K562 (cell line): ENCODE measurements at regions not wholly inside any gene's neighbourhood (a gene's known extent, or its start where the extent isn't known, plus 50 kb on each side); places are given as distances from the start of the nearest gene placed in this dataset.

Experiments
- ATAC-seq: fragments of 200-7000 bp; cut with Tn5 transposase; 3 replicates; pipeline ENCODE4 v1.9.1; 2020; ENCODE audit warnings: moderate library complexity
- BruUV-seq: library from RNA; stranded (reverse); fragments of 400-500 nt; replicated peaks from 2 replicates; lab custom pipeline; 2021; lab: Mats Ljungman, UMichigan
- CTCF ChIA-PET: fragments of 300-600 bp; formaldehyde crosslinking; extraction: SDS; loops from one replicate; lab custom pipeline; 2021; ENCODE audit warnings: low intra/inter-chr PET ratio; lab: Yijun Ruan, JAX
- POLR2A ChIA-PET: fragments of 300-600, 350-650 bp; sonication (Branson Sonifier 250); formaldehyde crosslinking; extraction: SDS; loops from one replicate; lab custom pipeline; 2021; ENCODE audit warnings: antibody characterized with exemption, inconsistent platforms; lab: Yijun Ruan, JAX
- DNase-seq, 4 experiments: peaks; one replicate each; pipeline versions ENCODE4 v3.0.0 to v3.0.0-alpha.2; 2011 to 2018; ENCODE audit warnings: low spot score in 3 of 4, mixed read lengths in 3 of 4; ENCODE audit errors: extremely low read depth in 1 of 4
- FAIRE-seq: peaks from 2 replicates; lab custom pipeline; 2011; peaks lifted over from hg19 to GRCh38; lab: Jason Lieb, UNC
- H2AFZ ChIP-seq: 2 replicates; pipeline ENCODE4 v1.6.0; 2011; ENCODE audit warnings: low read depth, low read length, control low read depth, inconsistent platforms
- H3K27ac ChIP-seq: fragments of 200-600 bp; 3 replicates; pipeline ENCODE4 v1.8.0; 2011; ENCODE audit warnings: low read depth, mild to moderate bottlenecking, control low read depth, inconsistent platforms, low read length, moderate library complexity, mixed read lengths; ENCODE audit errors: extremely low read depth
- H3K27me3 ChIP-seq, 2 experiments: fragments of 300-600 bp in 1 of 2; 2 replicates in 1 of 2; 3 replicates in 1 of 2; pipeline versions ENCODE4 v1.6.0 to v1.8.0; 2011; ENCODE audit warnings: inconsistent platforms in 2 of 2, low read length in 2 of 2, mild to moderate bottlenecking in 1 of 2, mixed read lengths in 1 of 2, moderate library complexity in 1 of 2; ENCODE audit not compliant: control insufficient read depth in 2 of 2, insufficient read depth in 2 of 2
- H3K36me3 ChIP-seq: fragments of 300-600 bp; 3 replicates; pipeline ENCODE4 v1.8.0; 2011; ENCODE audit warnings: mild to moderate bottlenecking, low read length, inconsistent platforms; ENCODE audit not compliant: control insufficient read depth, insufficient read depth
- H3K4me1 ChIP-seq, 2 experiments: fragments of 200-600 bp in 1 of 2; replicated peaks in 1 of 2; 2 replicates in 1 of 2; 3 replicates in 1 of 2; pipeline versions ENCODE4 v1.5.1 to v1.8.0; 2011; ENCODE audit warnings: inconsistent platforms in 2 of 2, low read length in 2 of 2, mild to moderate bottlenecking in 1 of 2, mixed read lengths in 1 of 2, moderate library complexity in 1 of 2; ENCODE audit not compliant: control insufficient read depth in 2 of 2, insufficient read depth in 2 of 2
- H3K4me2 ChIP-seq: 2 replicates; pipeline ENCODE4 v1.6.1; 2011; ENCODE audit warnings: low read length, control low read depth, inconsistent platforms, mixed read lengths; ENCODE audit not compliant: insufficient read depth
- H3K4me3 ChIP-seq: fragments of 200-600 bp; sonication (generic), shearing (Covaris generic); 2 replicates; pipeline ENCODE4 v1.5.1; 2016; ENCODE audit warnings: control low read depth, inconsistent platforms
- H3K79me2 ChIP-seq: fragments of 200-600 bp; 3 replicates; pipeline ENCODE4 v1.8.0; 2011; ENCODE audit warnings: low read length, inconsistent platforms; ENCODE audit not compliant: control insufficient read depth, insufficient read depth
- H3K9ac ChIP-seq, 2 experiments: 2 replicates each; pipeline versions ENCODE4 v1.6.0 to v1.6.1; 2011; ENCODE audit warnings: low read depth in 2 of 2, low read length in 2 of 2, control low read depth in 1 of 2, inconsistent platforms in 1 of 2, mild to moderate bottlenecking in 1 of 2, mixed read lengths in 1 of 2; ENCODE audit not compliant: insufficient read depth in 1 of 2
- H3K9me1 ChIP-seq: one replicate; pipeline ENCODE4 v1.6.0; 2011; ENCODE audit warnings: inconsistent platforms, mild to moderate bottlenecking, low read length, moderate library complexity; ENCODE audit not compliant: control insufficient read depth, insufficient read depth
- H3K9me3 ChIP-seq: replicated peaks from 2 replicates; pipeline ENCODE4 v1.5.1; 2011; ENCODE audit warnings: low read depth, low read length, inconsistent platforms; ENCODE audit not compliant: control insufficient read depth, insufficient read depth
- H4K20me1 ChIP-seq: replicated peaks from 2 replicates; pipeline ENCODE4 v1.6.1; 2011; ENCODE audit warnings: low read length, inconsistent platforms, mixed read lengths; ENCODE audit not compliant: control insufficient read depth, insufficient read depth
- CGGBP1 ChIP-seq: fragments of 250-450 bp; sonication (Bioruptor Pico); IDR thresholded peaks from 2 replicates; pipeline ENCODE4 v1.9.0; 2021; ENCODE audit warnings: mild to moderate bottlenecking
- KLF13 ChIP-seq: fragments of 450-650 bp; IDR thresholded peaks from 2 replicates; pipeline ENCODE4 v1.6.1; 2016; ENCODE audit warnings: missing genetic modification characterization, low read depth, mild to moderate bottlenecking, missing compliant biosample characterization, moderate library complexity, borderline replicate concordance
- MLLT1 ChIP-seq, 2 experiments: fragments of 450-650 bp; IDR thresholded peaks; 2 replicates each; pipeline ENCODE4 v1.6.1; 2016
- MYBL2 ChIP-seq, 2 experiments: fragments of 450-650 bp in 1 of 2; sonication (generic) in 1 of 2; formaldehyde crosslinking in 1 of 2; IDR thresholded peaks; 2 replicates each; pipeline versions ENCODE4 v1.6.1 to v1.8.1; 2017 to 2022; ENCODE audit warnings: borderline replicate concordance in 1 of 2, inconsistent platforms in 1 of 2, low read depth in 1 of 2, mild to moderate bottlenecking in 1 of 2, missing genetic modification reagents in 1 of 2, moderate library complexity in 1 of 2
- NFXL1 ChIP-seq: fragments of 450-650 bp; formaldehyde crosslinking; IDR thresholded peaks from 2 replicates; pipeline ENCODE4 v1.4.0; 2021; ENCODE audit warnings: mild to moderate bottlenecking
- PBX2 ChIP-seq, 2 experiments: IDR thresholded peaks in 1 of 2; conservative IDR thresholded peaks in 1 of 2; 2 replicates each; pipeline ENCODE4 v1.6.1; 2016; ENCODE audit warnings: low read depth in 2 of 2, mild to moderate bottlenecking in 1 of 2, missing compliant biosample characterization in 1 of 2, missing genetic modification characterization in 1 of 2, moderate library complexity in 1 of 2
- SAP30 ChIP-seq: fragments of 200-600 bp; sonication (generic); IDR thresholded peaks from 2 replicates; pipeline ENCODE4 v1.6.1; 2012; ENCODE audit warnings: borderline replicate concordance, low read depth, mild to moderate bottlenecking, moderate library complexity, low read length, control low read depth, inconsistent platforms; ENCODE audit not compliant: insufficient read depth, poor library complexity, severe bottlenecking
- TAF9B ChIP-seq: fragments of 450-650 bp; IDR thresholded peaks from 2 replicates; pipeline ENCODE4 v1.6.1; 2018; ENCODE audit warnings: mild to moderate bottlenecking; ENCODE audit not compliant: partially characterized antibody
- ZC3H11A ChIP-seq: IDR thresholded peaks from 2 replicates; pipeline ENCODE4 v1.6.1; 2012; ENCODE audit warnings: low read depth, low read length, improper control_type of control experiment
- ZNF444 ChIP-seq: fragments of 250-450 bp; sonication (Bioruptor Pico); IDR thresholded peaks from 2 replicates; pipeline ENCODE4 v1.4.0; 2020; ENCODE audit warnings: mild to moderate bottlenecking, moderate library complexity
- WGBS: fragments of 100-300 bp; shearing (Covaris generic); methylation state at CpG from one replicate; pipeline ENCODE4 v1.1.6; 2016; ENCODE audit warnings: low coverage, mixed read lengths; ENCODE audit not compliant: insufficient coverage; ENCODE audit errors: missing lambda C conversion rate; 5-methylcytosine and 5-hydroxymethylcytosine counted together
- in situ Hi-C: fragments of 300-500 bp; cut with MboI; formaldehyde crosslinking; loops from 4 replicates; pipeline ENCODE4 v1.15.0; 2018; ENCODE audit warnings: inconsistent platforms, mixed read lengths
- intact Hi-C: fragments of 100-400 bp; cut with micrococcal nuclease; formaldehyde crosslinking; loops from 2 replicates; pipeline ENCODE4 v1.14.2; 2022
- TF ChIP-seq, protein P1 (sequence below): sonication (generic); formaldehyde crosslinking; IDR thresholded peaks from 2 replicates; pipeline ENCODE4 v1.8.0; 2023; ENCODE audit warnings: mild to moderate bottlenecking, missing genetic modification reagents

DNA sequence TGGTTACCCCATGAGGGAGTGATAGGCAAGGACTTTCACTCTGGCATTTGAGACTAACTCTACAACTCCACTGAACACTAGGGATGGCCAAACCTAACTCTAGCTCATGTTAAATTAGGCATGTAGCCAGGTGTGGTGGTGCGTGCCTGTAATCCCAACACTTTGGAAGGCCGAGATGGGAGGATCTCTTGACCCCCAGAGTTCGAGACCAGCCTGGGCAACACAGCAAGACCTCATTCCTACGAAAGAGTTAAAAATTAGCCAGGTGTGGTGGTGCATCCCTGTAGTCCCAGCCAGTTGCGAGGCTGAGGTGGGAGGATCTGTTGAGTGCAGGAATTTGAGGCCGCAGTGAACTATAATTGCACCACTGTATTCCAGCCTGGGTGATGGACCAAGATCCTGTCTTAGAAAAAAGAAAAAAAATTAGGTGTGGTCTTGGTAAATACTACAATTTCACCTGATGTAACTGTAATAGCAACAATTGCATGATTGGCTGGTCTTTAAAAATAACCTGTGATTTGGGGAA, 81.2 kb upstream of the ARHGAP29 start (continued):
- no peak for TF ChIP-seq KLF13 (tag)
- TF ChIP-seq SAP30 = no peak

GRCh38 chr1:94317790-94318188, 80.4 kb upstream of the ARHGAP29 start:
- H3K27ac ChIP-seq = no peak overlapping the region
- 0% methylated on average over 1 of the region's 1 CpG for WGBS

More at GRCh38 chr1:94317790-94318188, 80.4 kb upstream of the ARHGAP29 start:
- CTCF ChIA-PET = no interaction called here
- Histone ChIP-seq H3K4me3 (no peak overlapping the region), H3K4me1 (no peaks in the 10 kb centered on the region), H3K27me3 (peaks cover 4 to 6% of the 10 kb centered on the region in 2 experiments; a peak in 3 of 5 replicates), H4K20me1 (no peaks in the 10 kb centered on the region), H3K9me1 (no peaks in the 10 kb centered on the region), H3K79me2 (no peaks in the 10 kb centered on the region), H2AFZ (no peak overlapping the region), H3K4me2 (no peak overlapping the region)
- no peak for DNase-seq
- TF ChIP-seq ZNF444 (no peak), MLLT1 (IDR thresholded peaks at IDR 0.05) (no peak), NFXL1 (no peak), TAF9B (no peak), ZC3H11A (no peak), CGGBP1 (no peak), MYBL2 (IDR thresholded peaks at IDR 0.05; ENCODE audit: low read depth) (no peak), MYBL2 (CRISPR knock-in tag; IDR thresholded peaks at IDR 0.05; ENCODE audit: borderline replicate concordance) (no peak), PBX2 (CRISPR knock-in tag; IDR thresholded peaks at IDR 0.05; ENCODE audit: low read depth) (no peak), PBX2 (tag; conservative IDR thresholded peaks at IDR 0.05; ENCODE audit: low read depth) (no peak)
- TF ChIP-seq, protein P1, sequence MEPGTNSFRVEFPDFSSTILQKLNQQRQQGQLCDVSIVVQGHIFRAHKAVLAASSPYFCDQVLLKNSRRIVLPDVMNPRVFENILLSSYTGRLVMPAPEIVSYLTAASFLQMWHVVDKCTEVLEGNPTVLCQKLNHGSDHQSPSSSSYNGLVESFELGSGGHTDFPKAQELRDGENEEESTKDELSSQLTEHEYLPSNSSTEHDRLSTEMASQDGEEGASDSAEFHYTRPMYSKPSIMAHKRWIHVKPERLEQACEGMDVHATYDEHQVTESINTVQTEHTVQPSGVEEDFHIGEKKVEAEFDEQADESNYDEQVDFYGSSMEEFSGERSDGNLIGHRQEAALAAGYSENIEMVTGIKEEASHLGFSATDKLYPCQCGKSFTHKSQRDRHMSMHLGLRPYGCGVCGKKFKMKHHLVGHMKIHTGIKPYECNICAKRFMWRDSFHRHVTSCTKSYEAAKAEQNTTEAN = no peak
- TF ChIP-seq, all 486 proteins: peak for 0
- BruUV-seq = no TSS peak
- ATAC-seq (no peak), FAIRE-seq (no peak)
- intact Hi-C loops (no loop called here), in situ Hi-C loops (no loop called here)
- POLR2A ChIA-PET = interaction anchor here (0.6 to 0.9 kb wide), 3 partner anchors 25 to 790 kb away, joined by 3 to 4 read pairs (median 3); no protein-coding TSS in a partner anchor
- Histone ChIP-seq H3K9me3 (no peaks in the 10 kb centered on the region), H3K36me3 (no peaks in the 10 kb centered on the region), H3K9ac (no peak overlapping the region)
